A673 (cell line): ENCODE measurements at regions not wholly inside any gene's neighbourhood (a gene's known extent, or its start where the extent isn't known, plus 50 kb on each side); places are given as distances from the start of the nearest gene placed in this dataset.
A peak's percentile ranks its signal among the peaks of the same experiment; 100 is the strongest.
"Not testable (repeated sequence)": the region's sequence is repeated elsewhere in the genome, so short reads cannot be mapped to it uniquely, and the experiment has no call there.

Source experiments
- BruUV-seq: library from RNA; stranded (reverse); fragments of 400-500 nt; replicated peaks from 2 replicates; lab custom pipeline; 2021; lab: Mats Ljungman, UMichigan
- CTCF ChIA-PET: fragments of 300-600 bp; sonication (Branson Sonifier 250); formaldehyde crosslinking; loops from one replicate; lab custom pipeline; 2022; ENCODE audit warnings: antibody characterized with exemption; lab: Charles Lee
- POLR2A ChIA-PET: fragments of 300-600 bp; sonication (Branson Sonifier 250); formaldehyde crosslinking; loops from one replicate; lab custom pipeline; 2022; ENCODE audit warnings: antibody characterized with exemption; ENCODE audit not compliant: low non-redundant PET; lab: Charles Lee
- DNase-seq: peaks from one replicate; pipeline ENCODE4 v3.0.0-alpha.2; 2015; ENCODE audit warnings: low spot score
- H3K27ac ChIP-seq: fragments of 200-600 bp; sonication (generic); 2 replicates; pipeline ENCODE4 v1.5.1; 2016; ENCODE audit warnings: mixed run types, low read depth, mild to moderate bottlenecking, mixed read lengths, antibody characterized with exemption, low read length; ENCODE audit not compliant: poor library complexity, severe bottlenecking
- H3K27me3 ChIP-seq: fragments of 200-600 bp; sonication (generic); replicated peaks from 2 replicates; pipeline ENCODE4 v1.6.1; 2017; ENCODE audit warnings: mixed run types, low read depth, mild to moderate bottlenecking, mixed read lengths, antibody characterized with exemption, low read length; ENCODE audit not compliant: insufficient read depth, poor library complexity
- H3K36me3 ChIP-seq: fragments of 200-600 bp; sonication (generic); 2 replicates; pipeline ENCODE4 v1.6.1; 2016; ENCODE audit warnings: mixed run types, mild to moderate bottlenecking, mixed read lengths, antibody characterized with exemption, low read length; ENCODE audit not compliant: insufficient read depth, poor library complexity, severe bottlenecking
- H3K4me1 ChIP-seq: fragments of 200-600 bp; sonication (generic); 2 replicates; pipeline ENCODE4 v1.6.1; 2017; ENCODE audit warnings: mixed run types, mild to moderate bottlenecking, mixed read lengths, antibody characterized with exemption, low read length; ENCODE audit not compliant: insufficient read depth, poor library complexity, severe bottlenecking
- H3K4me3 ChIP-seq: fragments of 200-600 bp; sonication (generic); 2 replicates; pipeline ENCODE4 v1.5.1; 2016; ENCODE audit warnings: low read depth, mixed run types, mild to moderate bottlenecking, mixed read lengths, low read length; ENCODE audit not compliant: poor library complexity, severe bottlenecking
- H3K9me3 ChIP-seq: fragments of 200-600 bp; sonication (generic); 2 replicates; pipeline ENCODE4 v1.6.1; 2016; ENCODE audit warnings: mixed run types, low read depth, mild to moderate bottlenecking, mixed read lengths, antibody characterized with exemption, low read length; ENCODE audit not compliant: poor library complexity, severe bottlenecking
- EZH2 ChIP-seq: fragments of 200-600 bp; sonication (generic); IDR thresholded peaks from 2 replicates; pipeline ENCODE4 v1.6.1; 2017; ENCODE audit warnings: borderline replicate concordance, low read depth, mild to moderate bottlenecking, mixed read lengths, antibody characterized with exemption, low read length; ENCODE audit not compliant: poor library complexity, severe bottlenecking
- intact Hi-C: fragments of 100-400 bp; cut with micrococcal nuclease; formaldehyde crosslinking; loops from one replicate; pipeline ENCODE4 v1.10.0; 2022; ENCODE audit not compliant: unreplicated experiment
- TF ChIP-seq, protein P1 (sequence below): fragments of 300-800, 200-600 bp; sonication (generic); conservative IDR thresholded peaks from 2 replicates; pipeline ENCODE4 v1.5.1; 2017; ENCODE audit warnings: low read depth, mild to moderate bottlenecking, antibody characterized with exemption, low read length, moderate library complexity, mixed read lengths

DNA sequence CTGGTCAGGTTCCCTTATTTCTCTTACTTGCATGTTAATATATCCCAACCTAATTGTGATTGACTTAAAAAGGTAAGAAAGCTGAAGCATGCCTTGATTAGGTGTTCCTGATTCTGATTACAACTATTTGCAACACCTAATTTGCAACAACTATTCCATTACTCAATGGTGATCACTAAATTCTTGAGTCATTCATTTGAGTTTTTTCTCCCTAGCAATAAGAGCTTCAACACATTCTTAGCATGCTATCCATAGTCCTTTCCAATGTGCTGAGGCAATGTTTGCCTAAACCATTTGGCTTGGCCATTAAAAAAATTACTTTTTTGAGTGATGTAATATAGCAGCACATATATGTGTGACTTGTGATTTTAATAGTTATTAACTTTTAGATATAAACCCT lies 851.4 kb downstream of the TRAM1L1 start:
- Histone ChIP-seq H3K36me3 (no peaks in the 10 kb centered on the region), H3K4me1 (peaks cover 11% of the 10 kb centered on the region), H3K9me3 (no peaks in the 10 kb centered on the region), H3K27ac (no peak overlapping the region), H3K4me3 (no peak overlapping the region), H3K27me3 (no peaks in the 10 kb centered on the region)
- BruUV-seq = no TSS peak
- DNase-seq = no peak
- TF ChIP-seq, protein P1, sequence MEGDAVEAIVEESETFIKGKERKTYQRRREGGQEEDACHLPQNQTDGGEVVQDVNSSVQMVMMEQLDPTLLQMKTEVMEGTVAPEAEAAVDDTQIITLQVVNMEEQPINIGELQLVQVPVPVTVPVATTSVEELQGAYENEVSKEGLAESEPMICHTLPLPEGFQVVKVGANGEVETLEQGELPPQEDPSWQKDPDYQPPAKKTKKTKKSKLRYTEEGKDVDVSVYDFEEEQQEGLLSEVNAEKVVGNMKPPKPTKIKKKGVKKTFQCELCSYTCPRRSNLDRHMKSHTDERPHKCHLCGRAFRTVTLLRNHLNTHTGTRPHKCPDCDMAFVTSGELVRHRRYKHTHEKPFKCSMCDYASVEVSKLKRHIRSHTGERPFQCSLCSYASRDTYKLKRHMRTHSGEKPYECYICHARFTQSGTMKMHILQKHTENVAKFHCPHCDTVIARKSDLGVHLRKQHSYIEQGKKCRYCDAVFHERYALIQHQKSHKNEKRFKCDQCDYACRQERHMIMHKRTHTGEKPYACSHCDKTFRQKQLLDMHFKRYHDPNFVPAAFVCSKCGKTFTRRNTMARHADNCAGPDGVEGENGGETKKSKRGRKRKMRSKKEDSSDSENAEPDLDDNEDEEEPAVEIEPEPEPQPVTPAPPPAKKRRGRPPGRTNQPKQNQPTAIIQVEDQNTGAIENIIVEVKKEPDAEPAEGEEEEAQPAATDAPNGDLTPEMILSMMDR = no peak
- no peak for TF ChIP-seq EZH2
- ChIA-PET POLR2A (no interaction called here), CTCF (no interaction called here)
- intact Hi-C loops = no loop called here

DNA sequence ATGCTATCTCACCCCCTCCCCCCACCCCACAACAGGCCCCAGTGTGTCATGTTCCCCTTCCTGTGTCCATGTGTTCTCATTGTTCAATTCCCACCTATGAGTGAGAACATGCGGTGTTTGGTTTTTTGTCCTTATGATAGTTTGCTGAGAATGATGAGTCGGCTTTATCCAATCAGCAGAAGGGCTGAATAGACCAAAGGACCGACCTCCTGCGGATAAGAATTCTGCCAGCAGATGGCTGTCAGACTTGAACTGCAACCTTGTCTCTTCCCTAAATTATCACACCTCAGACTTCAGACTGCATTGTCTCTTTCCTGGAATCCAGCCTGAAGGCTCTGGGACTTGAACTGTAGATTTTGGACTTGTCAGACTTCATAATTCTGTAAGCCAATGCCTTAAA lies 853.4 kb downstream of the TRAM1L1 start:
- H3K36me3 ChIP-seq, POLR2A ChIA-PET, H3K4me3 ChIP-seq, BruUV-seq, H3K27me3 ChIP-seq, H3K27ac ChIP-seq, CTCF ChIA-PET, intact Hi-C loops, H3K4me1 ChIP-seq, H3K9me3 ChIP-seq: not testable (repeated sequence)
- DNase-seq = peak; percentile 45

DNA sequence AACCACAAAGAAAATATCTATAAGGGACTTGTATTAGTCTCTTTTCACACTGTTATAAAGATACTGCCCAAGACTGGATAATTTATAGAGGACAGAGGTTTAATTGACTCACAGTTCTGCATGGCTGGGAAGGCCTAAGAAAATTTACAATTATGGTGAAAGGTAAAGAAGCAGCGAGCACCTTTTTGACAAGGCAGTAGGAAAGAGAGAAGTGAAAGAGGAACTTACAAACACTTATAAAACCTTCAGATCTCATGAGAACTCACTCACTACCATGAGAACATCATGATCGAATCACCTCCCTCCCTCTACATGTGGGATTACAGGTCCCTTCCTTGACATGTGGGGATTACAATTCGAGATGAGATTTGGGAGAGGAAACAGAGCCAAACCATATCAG lies 856.0 kb downstream of the TRAM1L1 start:
- ChIA-PET POLR2A (no interaction called here), CTCF (no interaction called here)
- intact Hi-C loops = no loop called here
- H3K36me3 ChIP-seq = no peaks in the 10 kb centered on the region
- no peaks in the 10 kb centered on the region for H3K27me3 ChIP-seq
- H3K27ac ChIP-seq = no peak overlapping the region
- DNase-seq = no peak
- BruUV-seq = no TSS peak
- no peak for TF ChIP-seq EZH2
- TF ChIP-seq, protein P1 = no peak
- no peaks in the 10 kb centered on the region for H3K9me3 ChIP-seq
- peaks cover 3% of the 10 kb centered on the region for H3K4me1 ChIP-seq
- no peak overlapping the region for H3K4me3 ChIP-seq

DNA sequence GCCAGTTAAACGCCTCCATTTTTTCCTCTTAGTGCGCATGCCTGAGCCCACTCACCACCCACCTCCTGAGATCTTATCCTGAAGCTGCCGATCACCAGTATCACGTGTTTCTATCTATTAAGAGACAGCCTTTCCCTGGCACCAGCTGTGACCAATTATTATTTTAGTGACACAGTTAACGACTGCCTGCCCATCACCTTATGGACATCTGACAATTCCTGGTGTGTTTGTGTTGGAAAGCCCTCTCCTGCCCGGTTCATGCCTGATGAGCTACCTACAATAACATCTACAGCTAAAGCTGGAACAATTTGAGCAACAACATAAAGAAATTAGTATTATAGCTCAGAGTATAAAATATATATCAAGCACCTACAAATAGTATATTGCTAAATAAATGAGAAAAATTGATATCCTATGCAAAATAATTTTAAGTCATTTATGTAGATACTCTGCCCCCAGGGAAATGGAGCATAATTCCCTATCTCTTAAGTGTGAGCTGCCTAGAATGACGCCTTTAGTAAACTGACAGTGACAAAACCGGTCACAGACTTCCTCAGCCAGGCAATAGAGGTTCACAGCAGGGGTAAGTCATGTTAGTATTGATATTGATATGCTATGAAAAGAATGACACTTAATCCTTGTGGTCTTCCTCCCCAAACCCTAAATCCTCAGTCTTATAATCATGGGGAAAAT lies 862.2 kb downstream of the TRAM1L1 start:
- DNase-seq = no peak
- no peak for TF ChIP-seq EZH2
- TF ChIP-seq, protein P1 = no peak
- H3K36me3 ChIP-seq = no peaks in the 10 kb centered on the region
- H3K4me3 ChIP-seq = no peak overlapping the region
- H3K9me3 ChIP-seq = no peaks in the 10 kb centered on the region
- ChIA-PET POLR2A (no interaction called here), CTCF (no interaction called here)
- no TSS peak for BruUV-seq
- H3K27ac ChIP-seq = no peak overlapping the region
- H3K4me1 ChIP-seq = no peaks in the 10 kb centered on the region
- intact Hi-C loops = no loop called here
- H3K27me3 ChIP-seq = no peaks in the 10 kb centered on the region
